ENCODE measurements at regions not wholly inside any gene's neighbourhood (a gene's known extent, or its start where the extent isn't known, plus 50 kb on each side); places are given as distances from the start of the nearest gene placed in this dataset.

GRCh38 chr2:66036948-66037347 lies 398.0 kb upstream of the MEIS1 start:
- DNase-seq (ENCODE audit: low read depth in 4 of 4, low spot score in 1 of 4): no peak

DNA sequence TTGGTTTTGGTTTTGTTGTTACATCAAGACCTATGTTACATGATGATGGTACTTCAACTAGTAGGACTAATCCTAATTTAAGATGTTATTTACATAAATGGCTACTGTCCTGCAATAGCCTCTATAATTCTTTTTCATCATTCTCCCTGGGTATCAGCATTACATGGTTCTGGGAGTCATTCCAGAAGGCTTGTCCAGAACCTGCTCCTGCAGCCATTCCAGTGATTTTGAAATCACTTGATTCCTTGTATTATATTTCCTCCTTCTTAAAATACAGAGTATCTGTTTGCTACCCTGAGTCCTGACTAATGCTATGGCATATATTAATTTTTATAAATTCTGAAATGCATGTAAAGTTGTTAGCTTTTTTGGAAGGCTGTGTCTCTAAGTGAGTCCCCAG lies 400.5 kb upstream of the MEIS1 start:
- no peak for DNase-seq (ENCODE audit: low read depth in 4 of 4, low spot score in 1 of 4)

GRCh38 chr2:66032226-66032775 lies 402.6 kb upstream of the MEIS1 start:
- DNase-seq (ENCODE audit: low read depth in 4 of 4, low spot score in 1 of 4): no peak

GRCh38 chr2:66031236-66031635 lies 403.7 kb upstream of the MEIS1 start:
- DNase-seq (ENCODE audit: low read depth in 4 of 4, low spot score in 1 of 4): no peak

- DNase-seq (ENCODE audit: low read depth in 4 of 4, low spot score in 1 of 4): no peak
Measured at GRCh38 chr2:66030553-66030952, 404.4 kb upstream of the MEIS1 start.

DNA sequence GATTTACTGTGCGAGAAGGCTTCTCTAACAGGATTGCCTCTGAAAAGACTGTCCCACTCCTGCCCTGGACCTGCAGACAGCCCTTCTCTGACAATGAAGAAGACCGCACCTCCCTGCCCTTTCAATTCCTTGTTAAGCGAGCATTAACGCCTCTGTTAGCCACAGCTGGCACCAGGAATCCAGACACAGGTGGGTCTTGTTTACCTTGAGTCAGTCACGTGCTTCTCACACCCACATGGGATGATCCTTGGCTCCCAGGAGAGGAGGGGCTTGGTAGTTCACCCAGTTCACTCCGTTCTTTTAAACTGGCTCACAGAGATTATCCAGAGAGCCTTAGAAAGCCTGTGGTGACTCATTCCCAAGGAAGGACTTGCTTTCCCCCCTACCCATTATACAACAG lies 410.5 kb upstream of the MEIS1 start:
- no peak for DNase-seq (ENCODE audit: low read depth in 4 of 4, low spot score in 1 of 4)

GRCh38 chr2:66021296-66021695 lies 413.6 kb upstream of the MEIS1 start:
- no peak for DNase-seq (ENCODE audit: low read depth in 4 of 4, low spot score in 1 of 4)

- no peak for DNase-seq (ENCODE audit: low read depth in 4 of 4, low spot score in 1 of 4)
Measured at GRCh38 chr2:66017763-66018162, 417.2 kb upstream of the MEIS1 start.

DNA sequence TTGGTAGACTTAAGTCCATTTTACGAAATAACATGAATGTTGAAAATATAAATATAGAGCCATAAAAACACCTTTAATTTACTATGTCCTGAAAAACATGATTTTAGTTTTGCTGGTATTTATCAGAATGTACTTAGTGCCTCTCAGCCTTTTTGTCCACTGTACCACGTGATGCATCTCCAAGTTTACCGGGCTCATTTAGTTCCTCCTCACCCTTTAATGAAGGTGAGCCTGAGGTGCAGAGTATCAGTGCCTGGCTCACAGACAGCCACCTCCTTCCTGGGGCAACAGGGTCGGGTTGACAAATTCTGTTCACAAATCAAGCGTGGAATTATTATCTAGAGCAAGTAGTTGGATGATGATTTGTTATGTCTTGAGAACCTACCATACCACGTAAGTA lies 420.5 kb upstream of the MEIS1 start:
- no peak for DNase-seq (ENCODE audit: low read depth in 4 of 4, low spot score in 1 of 4)

- no peak for DNase-seq (ENCODE audit: low read depth in 4 of 4, low spot score in 1 of 4)
Measured at GRCh38 chr2:66013456-66013855, 421.5 kb upstream of the MEIS1 start.

DNA sequence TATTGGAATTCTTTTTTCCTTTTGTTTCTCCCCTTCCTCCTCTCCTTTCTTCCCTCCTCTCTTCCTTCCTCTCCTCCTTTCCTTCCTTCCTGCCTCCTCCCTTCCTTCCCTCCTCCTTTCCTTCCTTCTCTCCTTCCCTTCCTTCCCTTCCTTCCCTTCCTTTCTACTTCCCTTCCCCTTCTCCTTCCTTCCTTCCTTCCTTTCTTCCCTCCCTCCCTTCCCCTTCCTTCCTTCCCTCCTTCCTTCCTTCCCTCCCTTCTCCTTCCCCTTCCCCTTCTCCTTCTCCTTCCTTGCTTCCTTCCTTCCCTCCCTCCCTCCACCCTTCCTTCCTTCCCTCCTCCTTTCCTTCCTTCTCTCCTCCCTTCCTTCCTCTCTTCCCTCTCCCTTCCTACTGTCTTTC lies 431.0 kb upstream of the MEIS1 start:
- no peak for DNase-seq (ENCODE audit: low read depth in 4 of 4, low spot score in 1 of 4)

DNA sequence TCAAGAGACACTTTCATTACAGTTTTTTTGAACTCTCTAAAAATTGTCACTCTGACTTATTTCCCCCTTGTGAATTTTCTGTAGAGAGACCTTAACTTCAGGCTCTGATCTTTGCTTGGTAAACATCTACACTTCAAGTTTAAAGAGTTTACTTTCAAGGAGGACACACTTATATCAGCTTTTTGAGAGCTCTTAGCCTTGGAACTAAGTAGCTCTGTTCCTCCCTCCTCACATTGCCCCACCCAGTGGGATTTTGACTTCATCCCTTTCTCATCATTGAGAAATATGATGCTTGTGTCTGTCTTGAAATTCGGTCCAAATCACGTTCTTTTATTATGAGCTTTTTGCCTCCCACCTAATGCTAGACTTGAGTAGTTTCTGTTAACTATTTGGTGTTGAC lies 433.4 kb upstream of the MEIS1 start:
- no peak for DNase-seq (ENCODE audit: low read depth in 4 of 4, low spot score in 1 of 4)

- no peak for DNase-seq (ENCODE audit: low read depth in 4 of 4, low spot score in 1 of 4)
Measured at GRCh38 chr2:66000901-66001300, 434.0 kb upstream of the MEIS1 start.

DNA sequence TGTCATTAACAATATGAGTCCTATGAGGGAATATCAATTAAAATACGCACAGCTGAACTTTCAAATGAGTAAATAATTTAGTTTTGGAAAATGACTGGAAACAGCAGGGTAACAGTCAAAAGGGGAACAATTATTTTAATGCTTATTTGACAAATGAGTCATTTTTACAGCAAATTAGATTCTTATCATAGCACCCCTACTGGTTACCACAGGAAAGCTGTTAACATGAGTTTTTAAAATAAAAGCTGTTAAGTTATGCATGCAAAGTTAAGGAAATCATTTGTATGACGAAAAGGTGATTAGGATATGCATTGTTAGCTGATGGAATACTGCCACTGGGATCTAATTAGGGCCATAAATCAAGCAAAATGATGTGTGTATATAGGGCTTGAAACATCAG lies 435.1 kb upstream of the MEIS1 start:
- DNase-seq (ENCODE audit: low read depth in 4 of 4, low spot score in 1 of 4): no peak

GRCh38 chr2:65999103-65999502 lies 435.8 kb upstream of the MEIS1 start:
- no peak for DNase-seq (ENCODE audit: low read depth in 4 of 4, low spot score in 1 of 4)

DNA sequence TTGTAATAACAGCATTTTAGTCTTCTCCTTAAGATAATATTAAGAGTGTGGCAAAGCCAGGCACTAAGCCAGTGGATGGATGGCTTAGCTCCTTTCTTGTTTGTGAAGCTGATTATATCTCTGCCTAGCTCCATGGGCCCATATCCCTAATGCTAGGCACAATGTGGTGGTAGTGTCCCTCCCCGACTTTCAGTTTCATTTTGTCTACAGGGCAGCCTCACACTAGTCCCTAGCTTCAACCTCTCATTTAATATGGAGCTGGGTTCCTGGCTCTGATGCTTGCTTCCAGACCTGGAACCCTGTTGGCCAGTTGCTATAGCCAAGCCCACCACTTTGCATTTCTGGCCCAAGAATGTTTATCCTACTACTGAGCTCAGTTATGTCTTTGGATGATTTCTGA lies 437.0 kb upstream of the MEIS1 start:
- DNase-seq (ENCODE audit: low read depth in 4 of 4, low spot score in 1 of 4): no peak

GRCh38 chr2:65992198-65992554 lies 442.7 kb upstream of the MEIS1 start:
- DNase-seq (ENCODE audit: low read depth in 4 of 4, low spot score in 1 of 4): no peak

GRCh38 chr2:65991381-65992197 lies 443.3 kb upstream of the MEIS1 start:
- no peak for DNase-seq (ENCODE audit: low read depth in 4 of 4, low spot score in 1 of 4)

DNA sequence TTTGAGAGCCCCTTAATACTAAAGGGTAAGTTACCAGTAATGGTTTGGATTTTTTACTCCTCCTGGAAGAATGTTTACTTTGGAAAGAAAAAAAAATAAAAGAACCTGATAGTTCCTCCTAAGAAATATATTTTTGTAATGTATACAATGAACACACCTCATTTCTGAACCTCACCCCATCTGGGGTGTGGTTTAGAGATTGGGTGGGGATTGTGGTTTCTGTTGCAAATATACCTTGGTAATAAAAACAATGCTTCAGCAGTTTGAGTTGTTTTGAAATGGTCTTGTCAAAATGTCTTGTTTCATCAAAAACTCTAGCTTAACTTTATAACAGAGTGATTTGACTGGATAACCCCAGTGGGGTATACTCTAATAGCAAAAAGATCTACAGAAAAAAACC lies 448.9 kb upstream of the MEIS1 start:
- DNase-seq (ENCODE audit: low read depth in 4 of 4, low spot score in 1 of 4): no peak

DNA sequence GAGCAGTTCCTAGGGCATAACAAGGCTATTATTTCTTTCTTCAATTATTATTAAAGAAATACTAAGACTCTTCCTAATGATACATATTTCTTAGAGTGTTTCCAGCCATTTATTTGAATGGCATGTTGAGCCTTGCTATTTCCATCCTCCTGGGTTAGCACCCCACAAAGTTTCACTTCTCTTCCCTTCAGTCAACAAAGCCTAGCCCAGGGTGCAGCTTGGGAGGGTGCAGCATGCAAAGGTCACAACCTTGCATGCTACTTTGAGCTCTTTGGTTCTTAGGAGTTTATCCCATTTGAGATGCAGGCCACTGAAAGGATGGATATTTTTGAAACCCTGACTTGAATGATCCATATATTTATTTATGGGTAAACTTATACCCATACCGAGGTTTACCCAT lies 454.4 kb upstream of the MEIS1 start:
- DNase-seq (ENCODE audit: low read depth in 4 of 4, low spot score in 1 of 4): no peak

GRCh38 chr2:65979446-65979845 lies 455.5 kb upstream of the MEIS1 start:
- no peak for DNase-seq (ENCODE audit: low read depth in 4 of 4, low spot score in 1 of 4)

DNA sequence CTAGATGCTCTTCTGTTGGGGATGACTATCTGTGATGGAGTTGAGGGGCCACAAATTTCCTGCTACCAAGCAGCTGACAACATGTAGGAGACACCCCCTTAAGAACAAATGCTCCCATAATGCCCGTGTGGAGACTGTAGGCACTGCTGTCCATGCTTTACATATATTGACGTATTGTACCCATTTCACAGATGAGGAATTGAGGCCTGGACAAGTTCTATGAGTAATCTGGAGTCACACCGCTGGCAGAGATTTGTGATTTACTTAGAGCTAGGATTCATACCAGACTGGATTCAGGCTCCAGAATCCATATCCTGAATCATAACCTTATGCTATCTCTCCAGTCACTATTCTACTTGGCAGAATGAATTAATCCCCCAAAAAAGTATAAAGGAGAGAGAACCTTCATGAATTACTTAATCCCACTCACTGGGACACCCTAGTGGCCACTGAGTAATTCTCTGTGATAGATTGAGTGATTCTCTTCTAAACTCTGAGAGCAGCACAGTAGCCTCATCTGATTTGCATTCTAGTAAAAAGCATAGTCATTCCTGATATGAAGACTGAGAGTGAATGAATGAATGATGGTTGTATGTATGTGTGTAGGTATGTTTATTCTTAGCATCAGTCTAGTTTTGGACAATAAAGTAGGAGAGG lies 460.7 kb upstream of the MEIS1 start:
- DNase-seq (ENCODE audit: low read depth in 4 of 4, low spot score in 1 of 4): no peak

- DNase-seq (ENCODE audit: low read depth in 4 of 4, low spot score in 1 of 4): no peak
Measured at GRCh38 chr2:65969161-65969560, 465.8 kb upstream of the MEIS1 start.
